ENCODE measurements at regions not wholly inside any gene's neighbourhood (a gene's known extent, or its start where the extent isn't known, plus 50 kb on each side); places are given as distances from the start of the nearest gene placed in this dataset.

DNA sequence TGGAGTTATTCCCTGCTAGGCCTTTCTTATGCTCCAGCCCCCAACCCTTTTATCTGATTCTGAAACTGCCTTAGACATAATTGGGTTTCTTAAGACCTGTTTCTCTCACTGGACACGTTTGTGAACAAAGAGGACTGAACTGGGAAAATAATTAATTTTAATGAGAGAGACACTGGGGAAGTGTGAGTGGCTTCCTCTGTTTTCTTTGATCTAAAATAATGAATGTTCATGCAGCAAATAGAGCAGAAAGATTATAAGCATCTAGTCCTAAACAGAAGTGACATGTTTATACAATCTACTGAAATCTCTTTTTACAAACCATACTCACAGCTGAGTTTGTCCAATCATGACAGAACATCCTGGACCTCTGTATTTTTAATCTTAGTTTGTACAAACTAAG lies 157.6 kb downstream of the SH3BGRL2 start:
- TF ChIP-seq EP300 (IDR thresholded peaks at IDR 0.05; ENCODE audit: borderline replicate concordance) = no peak
- TF ChIP-seq, protein P1, sequence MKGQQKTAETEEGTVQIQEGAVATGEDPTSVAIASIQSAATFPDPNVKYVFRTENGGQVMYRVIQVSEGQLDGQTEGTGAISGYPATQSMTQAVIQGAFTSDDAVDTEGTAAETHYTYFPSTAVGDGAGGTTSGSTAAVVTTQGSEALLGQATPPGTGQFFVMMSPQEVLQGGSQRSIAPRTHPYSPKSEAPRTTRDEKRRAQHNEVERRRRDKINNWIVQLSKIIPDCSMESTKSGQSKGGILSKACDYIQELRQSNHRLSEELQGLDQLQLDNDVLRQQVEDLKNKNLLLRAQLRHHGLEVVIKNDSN (IDR thresholded peaks at IDR 0.05) = no peak

DNA sequence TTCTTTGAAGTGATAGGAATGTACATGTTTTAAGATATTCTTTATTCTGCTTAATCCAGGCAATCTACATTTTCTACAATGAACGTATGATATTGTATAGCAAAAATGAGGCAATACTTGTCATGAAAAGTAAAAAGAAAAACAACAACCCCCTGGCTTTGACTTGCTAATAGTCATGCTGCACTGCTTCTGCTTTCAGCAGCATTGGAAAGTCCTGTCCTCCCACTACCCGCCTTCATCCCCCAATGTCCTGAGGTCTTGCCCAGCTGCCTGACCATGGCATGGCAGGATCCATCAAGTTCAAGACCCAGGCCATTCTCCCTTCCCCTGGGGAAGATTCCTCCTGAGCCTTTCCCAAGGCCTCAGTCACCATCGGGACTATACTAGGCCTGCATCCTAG lies 156.5 kb downstream of the SH3BGRL2 start:
- TF ChIP-seq CREB1 (IDR thresholded peaks at IDR 0.05; ENCODE audit: low read depth) (no peak), CEBPB (IDR thresholded peaks at IDR 0.05) (no peak), TEAD4 (IDR thresholded peaks at IDR 0.05) (no peak), YY1 (IDR thresholded peaks at IDR 0.05; ENCODE audit: low read depth) (no peak), FOXM1 (IDR thresholded peaks at IDR 0.05; ENCODE audit: borderline replicate concordance, low read depth) (no peak), RAD21 (IDR thresholded peaks at IDR 0.05; ENCODE audit: low read depth) (no peak), ZBTB7A (IDR thresholded peaks at IDR 0.05; ENCODE audit: low read depth) (no peak), EGR1 (IDR thresholded peaks at IDR 0.05) (no peak), NFIC (IDR thresholded peaks at IDR 0.05) (no peak), EP300 (IDR thresholded peaks at IDR 0.05; ENCODE audit: borderline replicate concordance) (no peak), TCF12 (IDR thresholded peaks at IDR 0.05; ENCODE audit: low read depth) (no peak), TAF1 (IDR thresholded peaks at IDR 0.05; ENCODE audit: low read depth) (no peak)
- TF ChIP-seq, protein P2, sequence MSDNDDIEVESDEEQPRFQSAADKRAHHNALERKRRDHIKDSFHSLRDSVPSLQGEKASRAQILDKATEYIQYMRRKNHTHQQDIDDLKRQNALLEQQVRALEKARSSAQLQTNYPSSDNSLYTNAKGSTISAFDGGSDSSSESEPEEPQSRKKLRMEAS (IDR thresholded peaks at IDR 0.05) = no peak
- TF ChIP-seq, protein P1 (IDR thresholded peaks at IDR 0.05) = no peak
- TF ChIP-seq, protein P3, sequence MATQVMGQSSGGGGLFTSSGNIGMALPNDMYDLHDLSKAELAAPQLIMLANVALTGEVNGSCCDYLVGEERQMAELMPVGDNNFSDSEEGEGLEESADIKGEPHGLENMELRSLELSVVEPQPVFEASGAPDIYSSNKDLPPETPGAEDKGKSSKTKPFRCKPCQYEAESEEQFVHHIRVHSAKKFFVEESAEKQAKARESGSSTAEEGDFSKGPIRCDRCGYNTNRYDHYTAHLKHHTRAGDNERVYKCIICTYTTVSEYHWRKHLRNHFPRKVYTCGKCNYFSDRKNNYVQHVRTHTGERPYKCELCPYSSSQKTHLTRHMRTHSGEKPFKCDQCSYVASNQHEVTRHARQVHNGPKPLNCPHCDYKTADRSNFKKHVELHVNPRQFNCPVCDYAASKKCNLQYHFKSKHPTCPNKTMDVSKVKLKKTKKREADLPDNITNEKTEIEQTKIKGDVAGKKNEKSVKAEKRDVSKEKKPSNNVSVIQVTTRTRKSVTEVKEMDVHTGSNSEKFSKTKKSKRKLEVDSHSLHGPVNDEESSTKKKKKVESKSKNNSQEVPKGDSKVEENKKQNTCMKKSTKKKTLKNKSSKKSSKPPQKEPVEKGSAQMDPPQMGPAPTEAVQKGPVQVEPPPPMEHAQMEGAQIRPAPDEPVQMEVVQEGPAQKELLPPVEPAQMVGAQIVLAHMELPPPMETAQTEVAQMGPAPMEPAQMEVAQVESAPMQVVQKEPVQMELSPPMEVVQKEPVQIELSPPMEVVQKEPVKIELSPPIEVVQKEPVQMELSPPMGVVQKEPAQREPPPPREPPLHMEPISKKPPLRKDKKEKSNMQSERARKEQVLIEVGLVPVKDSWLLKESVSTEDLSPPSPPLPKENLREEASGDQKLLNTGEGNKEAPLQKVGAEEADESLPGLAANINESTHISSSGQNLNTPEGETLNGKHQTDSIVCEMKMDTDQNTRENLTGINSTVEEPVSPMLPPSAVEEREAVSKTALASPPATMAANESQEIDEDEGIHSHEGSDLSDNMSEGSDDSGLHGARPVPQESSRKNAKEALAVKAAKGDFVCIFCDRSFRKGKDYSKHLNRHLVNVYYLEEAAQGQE (IDR thresholded peaks at IDR 0.05; ENCODE audit: low read depth) = no peak

DNA sequence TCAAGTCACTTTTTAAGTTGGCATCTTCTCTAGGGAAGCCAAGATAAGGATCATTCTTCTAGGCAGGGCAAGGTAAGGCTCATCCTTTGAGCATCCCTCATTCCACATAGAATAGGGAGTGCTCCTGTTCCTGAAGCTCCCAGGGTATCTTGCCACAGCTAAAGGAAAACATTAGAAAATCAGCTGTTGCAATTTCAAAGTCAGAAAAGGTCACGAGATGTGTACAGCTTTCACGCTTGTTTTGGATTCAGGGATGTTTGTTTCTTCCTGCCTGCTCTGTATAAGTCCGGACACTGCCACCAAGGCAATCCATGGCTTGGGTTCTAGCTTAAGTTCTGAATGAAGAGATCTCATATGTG lies 153.2 kb downstream of the SH3BGRL2 start:
- no peak for TF ChIP-seq YY1 (IDR thresholded peaks at IDR 0.05; ENCODE audit: low read depth)
- TF ChIP-seq TEAD4 (IDR thresholded peaks at IDR 0.05) = no peak
- TF ChIP-seq NFIC (IDR thresholded peaks at IDR 0.05) = no peak
- TF ChIP-seq, protein P1 (IDR thresholded peaks at IDR 0.05) = no peak

DNA sequence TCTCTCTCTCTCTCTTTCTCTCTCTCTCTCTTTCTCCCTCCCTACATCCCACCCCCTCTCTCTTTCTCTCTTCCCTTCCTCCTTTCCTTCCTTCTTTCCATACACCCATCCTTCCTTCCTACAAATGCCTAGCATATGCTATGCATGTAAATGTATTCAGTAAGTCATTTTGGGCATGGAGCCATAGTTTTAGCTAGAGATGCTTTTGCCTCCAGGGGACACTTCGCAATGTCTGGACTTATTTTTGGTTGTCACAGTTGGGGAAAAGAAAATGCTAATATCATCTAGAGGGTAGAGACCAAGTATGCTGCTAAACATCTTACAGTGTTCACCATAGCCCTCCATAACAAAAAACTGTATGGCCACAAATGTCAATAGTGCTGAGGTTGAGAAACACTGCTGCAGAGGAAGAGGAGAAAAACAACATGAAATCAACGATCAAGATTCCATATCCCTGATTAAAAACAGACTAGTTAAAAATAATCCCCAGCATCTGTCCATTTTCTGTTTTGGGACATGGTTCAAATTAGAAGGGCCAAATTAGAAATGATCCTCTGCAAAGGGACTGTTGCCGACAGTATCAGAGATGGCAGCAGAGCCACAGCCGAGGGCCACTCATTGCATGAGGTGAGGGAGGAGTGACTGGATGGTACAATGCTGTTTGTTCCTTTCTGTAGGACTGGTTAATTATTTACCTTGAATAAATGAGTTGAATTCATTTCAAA lies 152.7 kb downstream of the SH3BGRL2 start:
- no peak for TF ChIP-seq EGR1 (IDR thresholded peaks at IDR 0.05)
- no peak for TF ChIP-seq NFIC (IDR thresholded peaks at IDR 0.05)
- no peak for TF ChIP-seq CREB1 (IDR thresholded peaks at IDR 0.05; ENCODE audit: low read depth)
- no peak for TF ChIP-seq YY1 (IDR thresholded peaks at IDR 0.05; ENCODE audit: low read depth)
- no peak for TF ChIP-seq CEBPB (IDR thresholded peaks at IDR 0.05)
- no peak for TF ChIP-seq RAD21 (IDR thresholded peaks at IDR 0.05; ENCODE audit: low read depth)
- no peak for TF ChIP-seq EP300 (IDR thresholded peaks at IDR 0.05; ENCODE audit: borderline replicate concordance)
- no peak for TF ChIP-seq ZBTB7A (IDR thresholded peaks at IDR 0.05; ENCODE audit: low read depth)
- TF ChIP-seq TAF1 (IDR thresholded peaks at IDR 0.05; ENCODE audit: low read depth) = no peak

DNA sequence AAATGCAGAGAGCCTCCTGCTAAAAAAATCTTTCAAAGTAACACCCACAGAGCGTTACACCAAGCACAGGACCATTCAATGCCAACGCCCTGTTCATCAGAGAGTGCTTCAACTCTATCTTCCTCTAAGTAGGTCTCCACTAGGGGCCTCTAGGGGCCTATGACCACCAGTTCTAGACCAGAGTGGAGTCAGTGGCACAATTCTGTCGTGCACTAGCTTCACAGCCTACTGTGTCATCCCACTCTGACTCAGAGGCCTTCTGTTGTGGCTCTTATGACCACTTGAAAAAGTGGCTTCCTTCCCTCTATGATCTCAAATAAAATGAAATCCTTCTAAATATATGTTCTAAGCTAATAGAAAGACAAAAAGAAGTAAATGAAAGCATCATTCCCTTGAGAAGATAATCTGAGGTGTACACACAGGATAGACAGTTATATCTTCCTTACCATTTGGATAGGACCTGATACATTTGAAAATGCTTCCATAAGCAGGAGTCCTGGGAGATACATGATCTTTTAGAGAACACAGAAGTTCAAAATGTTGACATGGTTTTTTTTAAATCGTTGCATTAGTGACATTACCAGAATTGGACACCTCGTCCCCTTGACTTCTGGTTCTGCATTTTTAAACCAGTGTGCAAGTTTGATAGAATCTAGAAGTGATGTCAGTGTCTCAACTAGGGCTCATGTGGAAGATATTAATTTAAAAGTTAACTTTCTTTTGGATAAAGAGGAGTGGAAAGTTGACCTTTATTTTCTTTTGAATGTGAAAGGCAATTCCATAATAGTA lies 151.9 kb downstream of the SH3BGRL2 start:
- TF ChIP-seq RAD21 (IDR thresholded peaks at IDR 0.05; ENCODE audit: low read depth) (no peak), EP300 (IDR thresholded peaks at IDR 0.05; ENCODE audit: borderline replicate concordance) (no peak)

DNA sequence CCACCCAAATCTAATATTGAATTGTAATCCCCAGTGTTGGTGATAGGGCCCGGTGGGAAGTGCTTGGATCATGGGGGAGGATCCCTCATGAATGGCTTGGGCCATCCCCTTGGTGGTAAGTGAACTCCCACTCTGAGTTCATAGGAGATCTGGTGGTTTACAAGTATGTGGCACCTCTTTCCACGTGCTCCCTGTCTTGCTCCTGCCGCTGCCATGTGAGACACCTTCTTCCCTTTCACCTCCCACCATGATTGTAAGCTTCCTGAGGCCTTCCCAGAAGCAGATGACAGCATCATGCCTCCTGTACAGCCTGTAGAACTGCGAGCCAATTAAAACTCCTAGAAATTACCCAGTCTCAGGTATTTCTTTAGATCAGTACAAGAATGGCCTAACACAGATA lies 150.8 kb downstream of the SH3BGRL2 start:
- TF ChIP-seq TEAD4 (IDR thresholded peaks at IDR 0.05) (no peak), RAD21 (IDR thresholded peaks at IDR 0.05; ENCODE audit: low read depth) (no peak)

DNA sequence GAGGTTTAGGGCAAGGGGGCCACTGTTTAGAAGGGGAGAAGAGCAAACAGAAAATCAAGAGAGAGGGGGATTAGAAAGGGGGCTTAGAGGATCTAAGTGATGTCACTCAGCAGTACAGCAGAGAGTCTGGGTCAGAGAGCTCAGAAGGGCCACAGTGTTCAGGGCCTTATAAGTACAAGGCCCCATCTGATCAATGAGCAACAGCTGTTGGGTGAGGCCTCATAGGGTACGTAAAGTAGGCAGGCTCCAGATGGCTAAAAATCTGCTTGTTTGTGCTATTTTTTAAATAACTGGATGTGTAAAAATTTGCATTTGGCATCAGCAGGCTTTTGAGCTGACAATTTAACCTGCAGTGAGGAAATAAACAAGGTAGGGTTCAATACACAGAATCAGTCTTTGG lies 149.8 kb downstream of the SH3BGRL2 start:
- no peak for TF ChIP-seq RAD21 (IDR thresholded peaks at IDR 0.05; ENCODE audit: low read depth)
- TF ChIP-seq TEAD4 (IDR thresholded peaks at IDR 0.05) = no peak
- TF ChIP-seq ZBTB7A (IDR thresholded peaks at IDR 0.05; ENCODE audit: low read depth) = no peak
- TF ChIP-seq, protein P1 (IDR thresholded peaks at IDR 0.05) = no peak
- TF ChIP-seq NFIC (IDR thresholded peaks at IDR 0.05) = no peak

Measured in Ishikawa (cell line).